ENCODE measurements at regions not wholly inside any gene's neighbourhood (a gene's known extent, or its start where the extent isn't known, plus 50 kb on each side); places are given as distances from the start of the nearest gene placed in this dataset.

GRCh38 chr5:67283275-67283987 lies 86.8 kb upstream of the CD180 start:
- Histone ChIP-seq H3K4me1 (ENCODE audit: control insufficient read depth, extremely low read depth, insufficient read depth, low read length) (peaks cover 9% of the 10 kb centered on the region), H3K27me3 (ENCODE audit: control insufficient read depth in 2 of 2, insufficient read depth in 2 of 2, low read length in 2 of 2) (no peaks in the 10 kb centered on the region), H3K9me3 (replicated peaks; ENCODE audit: control insufficient read depth, insufficient read depth, low read length) (no peaks in the 10 kb centered on the region), H3K36me3 (ENCODE audit: control insufficient read depth in 2 of 2, extremely low read depth in 1 of 2, insufficient read depth in 2 of 2, low read length in 2 of 2) (no peaks in the 10 kb centered on the region), H2AFZ (ENCODE audit: low read depth, low read length) (no peak overlapping the region), H4K20me1 (replicated peaks; ENCODE audit: control insufficient read depth, extremely low read depth, insufficient read depth, low read length) (no peaks in the 10 kb centered on the region), H3K9me1 (replicated peaks; ENCODE audit: control insufficient read depth, extremely low read depth, insufficient read depth, low read length) (no peaks in the 10 kb centered on the region), H3K79me2 (ENCODE audit: control insufficient read depth, insufficient read depth, low read length) (no peaks in the 10 kb centered on the region), H3K27ac (ENCODE audit: insufficient read depth, low read depth, low read length) (no peak overlapping the region), H3K9ac (replicated peaks; ENCODE audit: extremely low read depth, insufficient read depth, low read length) (no peak overlapping the region), H3K4me3 (replicated peaks in 1 of 3; ENCODE audit: insufficient read depth in 1 of 3, low read depth in 1 of 3, low read length in 3 of 3) (no peak overlapping the region), H3K4me2 (ENCODE audit: insufficient read depth, low read length) (no peak overlapping the region)
- ChIA-PET POLR2A (no interaction called here), CTCF (interaction anchor here (2.2 kb wide), 1 partner anchor 22 kb away, joined by 5 read pairs; no protein-coding TSS in a partner anchor)
- intact Hi-C loops (cut with micrococcal nuclease) = no loop called here
- FAIRE-seq (no peak), DNase-seq (ENCODE audit: low read depth, low spot score) (no peak)
- dilution Hi-C loops (cut with MboI; ENCODE audit: extremely low pct_ligation_motif_present, low sequenced_read_pairs) = no loop called here
- no TSS peak for BruUV-seq (replicated peaks)
- TF ChIP-seq FOS (IDR thresholded peaks at IDR 0.05; ENCODE audit: borderline replicate concordance, insufficient read depth, low read length) (no peak), MYC (IDR thresholded peaks at IDR 0.05; ENCODE audit: low read depth, low read length) (no peak), MAX (IDR thresholded peaks at IDR 0.05; ENCODE audit: insufficient read depth, insufficient read length) (no peak), EZH2 (IDR thresholded peaks at IDR 0.05; ENCODE audit: borderline replicate concordance, low read depth, low read length, severe bottlenecking) (no peak)
- TF ChIP-seq, protein P1, sequence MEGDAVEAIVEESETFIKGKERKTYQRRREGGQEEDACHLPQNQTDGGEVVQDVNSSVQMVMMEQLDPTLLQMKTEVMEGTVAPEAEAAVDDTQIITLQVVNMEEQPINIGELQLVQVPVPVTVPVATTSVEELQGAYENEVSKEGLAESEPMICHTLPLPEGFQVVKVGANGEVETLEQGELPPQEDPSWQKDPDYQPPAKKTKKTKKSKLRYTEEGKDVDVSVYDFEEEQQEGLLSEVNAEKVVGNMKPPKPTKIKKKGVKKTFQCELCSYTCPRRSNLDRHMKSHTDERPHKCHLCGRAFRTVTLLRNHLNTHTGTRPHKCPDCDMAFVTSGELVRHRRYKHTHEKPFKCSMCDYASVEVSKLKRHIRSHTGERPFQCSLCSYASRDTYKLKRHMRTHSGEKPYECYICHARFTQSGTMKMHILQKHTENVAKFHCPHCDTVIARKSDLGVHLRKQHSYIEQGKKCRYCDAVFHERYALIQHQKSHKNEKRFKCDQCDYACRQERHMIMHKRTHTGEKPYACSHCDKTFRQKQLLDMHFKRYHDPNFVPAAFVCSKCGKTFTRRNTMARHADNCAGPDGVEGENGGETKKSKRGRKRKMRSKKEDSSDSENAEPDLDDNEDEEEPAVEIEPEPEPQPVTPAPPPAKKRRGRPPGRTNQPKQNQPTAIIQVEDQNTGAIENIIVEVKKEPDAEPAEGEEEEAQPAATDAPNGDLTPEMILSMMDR (IDR thresholded peaks at IDR 0.05; ENCODE audit: extremely low read depth in 1 of 2, insufficient read depth in 1 of 2, low read depth in 1 of 2, low read length in 2 of 2) = no peak

Measured in endothelial cell of umbilical vein (primary cell).